CD8-positive, alpha-beta memory T cell (primary cell): ENCODE measurements at regions not wholly inside any gene's neighbourhood (a gene's known extent, or its start where the extent isn't known, plus 50 kb on each side); places are given as distances from the start of the nearest gene placed in this dataset.

ENCODE experiments used
- CTCF ChIA-PET: fragments of 350-600 bp; sonication (Branson Sonifier 250); formaldehyde crosslinking; loops from one replicate; lab custom pipeline; 2021; ENCODE audit warnings: antibody characterized with exemption; lab: Charles Lee
- POLR2A ChIA-PET: fragments of 350-600 bp; sonication (Branson Sonifier 250); formaldehyde crosslinking; loops from one replicate; lab custom pipeline; 2021; ENCODE audit warnings: antibody characterized with exemption; lab: Charles Lee
- DNase-seq, 5 donors: peaks; one replicate each; pipeline versions ENCODE4 v3.0.0 to v3.0.0-alpha.2; 2020 to 2022; ENCODE audit warnings: mixed read lengths in 1 of 5
- H3K27ac ChIP-seq: one replicate; pipeline ENCODE4 v1.7.0; 2013; ENCODE audit warnings: low read depth, mild to moderate bottlenecking, low read length, moderate library complexity
- H3K27me3 ChIP-seq: 2 replicates; pipeline ENCODE4 v1.7.0; 2013; ENCODE audit warnings: low read length, mild to moderate bottlenecking; ENCODE audit not compliant: insufficient read depth, poor library complexity, severe bottlenecking
- H3K36me3 ChIP-seq: 2 replicates; pipeline ENCODE4 v1.7.0; 2013; ENCODE audit warnings: mild to moderate bottlenecking, low read length, moderate library complexity; ENCODE audit not compliant: insufficient read depth
- H3K4me1 ChIP-seq: 2 replicates; pipeline ENCODE4 v1.7.0; 2013; ENCODE audit warnings: mild to moderate bottlenecking, low read length, moderate library complexity; ENCODE audit not compliant: insufficient read depth
- H3K4me3 ChIP-seq: 2 replicates; pipeline ENCODE4 v1.7.0; 2013; ENCODE audit warnings: mild to moderate bottlenecking, low read length
- H3K9me3 ChIP-seq: 2 replicates; pipeline ENCODE4 v1.7.0; 2013; ENCODE audit warnings: mild to moderate bottlenecking, low read length
- H3K27ac Mint-ChIP-seq, 8 donors: one replicate each; pipeline ENCODE4 v1.8.0; 2020 to 2021; ENCODE audit warnings: mixed read lengths in 8 of 8, mild to moderate bottlenecking in 6 of 8, inconsistent platforms in 3 of 8, moderate library complexity in 3 of 8
- H3K27me3 Mint-ChIP-seq, 2 donors: one replicate each; pipeline ENCODE4 v1.8.0; 2020 to 2021; ENCODE audit warnings: mixed read lengths in 2 of 2, mild to moderate bottlenecking in 1 of 2, moderate library complexity in 1 of 2
- H3K36me3 Mint-ChIP-seq, 3 donors: one replicate each; pipeline ENCODE4 v1.8.0; 2020 to 2021; ENCODE audit warnings: mixed read lengths in 3 of 3, inconsistent platforms in 1 of 3, mild to moderate bottlenecking in 1 of 3
- H3K4me1 Mint-ChIP-seq, 3 donors: one replicate each; pipeline ENCODE4 v1.8.0; 2020 to 2021; ENCODE audit warnings: mixed read lengths in 3 of 3, inconsistent platforms in 1 of 3, mild to moderate bottlenecking in 1 of 3
- H3K4me3 Mint-ChIP-seq, 7 donors: one replicate each; pipeline ENCODE4 v1.8.0; 2020 to 2021; ENCODE audit warnings: mixed read lengths in 7 of 7, mild to moderate bottlenecking in 6 of 7, moderate library complexity in 4 of 7, inconsistent platforms in 2 of 7
- H3K9me3 Mint-ChIP-seq, 5 donors: one replicate each; pipeline ENCODE4 v1.8.0; 2020 to 2022; ENCODE audit warnings: mixed read lengths in 5 of 5, mild to moderate bottlenecking in 3 of 5, moderate library complexity in 2 of 5, inconsistent platforms in 1 of 5

GRCh38 chr21:31583498-31583897 is 76.0 kb upstream of the SOD1 start:
- Mint-ChIP-seq H3K36me3 (no peaks in the 10 kb centered on the region), H3K4me3 (no peak overlapping the region), H3K27ac (no peak overlapping the region), H3K4me1 (peaks cover 0 to 4% (median 0%) of the 10 kb centered on the region in 3 donors), H3K27me3 (peaks cover 1 to 13% of the 10 kb centered on the region in 2 donors), H3K9me3 (no peaks in the 10 kb centered on the region)
- no peak for DNase-seq
- ChIA-PET POLR2A (no interaction called here), CTCF (interaction anchor here (0.7 kb wide), 1 partner anchor 385 kb away, joined by 3 read pairs; no protein-coding TSS in a partner anchor)
- no peak overlapping the region for H3K4me3 ChIP-seq
- H3K4me1 ChIP-seq, result no peaks in the 10 kb centered on the region
- H3K9me3 ChIP-seq, result no peaks in the 10 kb centered on the region
- H3K27me3 ChIP-seq, result no peaks in the 10 kb centered on the region
- no peaks in the 10 kb centered on the region for H3K36me3 ChIP-seq
- H3K27ac ChIP-seq, result no peak overlapping the region

GRCh38 chr21:31580866-31581276 is 78.6 kb upstream of the SOD1 start:
- no peaks in the 10 kb centered on the region for H3K4me1 ChIP-seq
- no peak overlapping the region for H3K4me3 ChIP-seq
- Mint-ChIP-seq H3K9me3 (peaks cover 0 to 2% (median 0%) of the 10 kb centered on the region in 5 donors), H3K4me3 (no peak overlapping the region), H3K4me1 (peaks cover 0 to 4% (median 0%) of the 10 kb centered on the region in 3 donors), H3K27ac (peak overlapping the region in 1 of 8 donors; percentile 12), H3K36me3 (no peaks in the 10 kb centered on the region), H3K27me3 (peaks cover 1 to 13% of the 10 kb centered on the region in 2 donors)
- H3K27ac ChIP-seq, result no peak overlapping the region
- no peaks in the 10 kb centered on the region for H3K9me3 ChIP-seq
- no peaks in the 10 kb centered on the region for H3K36me3 ChIP-seq
- no peaks in the 10 kb centered on the region for H3K27me3 ChIP-seq
- POLR2A ChIA-PET, result no interaction called here
- DNase-seq, result peak; percentile 30 to 74 (median 51)
- CTCF ChIA-PET, result interaction anchor here (0.6 to 3.9 kb wide), 33 partner anchors 10 to 744 kb away, joined by 3 to 45 read pairs (median 4); no protein-coding TSS in a partner anchor

GRCh38 chr21:31577271-31577670 is 82.2 kb upstream of the SOD1 start:
- no peak for DNase-seq

GRCh38 chr21:31576428-31576827 is 83.1 kb upstream of the SOD1 start:
- Mint-ChIP-seq H3K36me3 (no peaks in the 10 kb centered on the region), H3K9me3 (peaks cover 0 to 6% (median 0%) of the 10 kb centered on the region in 5 donors), H3K4me1 (peaks cover 0 to 4% (median 0%) of the 10 kb centered on the region in 3 donors), H3K27ac (no peak overlapping the region), H3K27me3 (peaks cover 3 to 13% of the 10 kb centered on the region in 2 donors), H3K4me3 (peak overlapping the region in 1 of 7 donors; percentile 51)
- Histone ChIP-seq H3K36me3 (no peaks in the 10 kb centered on the region), H3K27ac (no peak overlapping the region), H3K4me1 (no peaks in the 10 kb centered on the region), H3K27me3 (no peaks in the 10 kb centered on the region), H3K9me3 (no peaks in the 10 kb centered on the region), H3K4me3 (no peak overlapping the region)
- ChIA-PET CTCF (no interaction called here), POLR2A (no interaction called here)
- no peak for DNase-seq

More at GRCh38 chr21:31577271-31577670, 82.2 kb upstream of the SOD1 start:
- no peak overlapping the region for H3K27ac Mint-ChIP-seq
- peaks cover 3 to 13% of the 10 kb centered on the region in 2 donors for H3K27me3 Mint-ChIP-seq
- no peak overlapping the region for H3K4me3 ChIP-seq
- H3K27ac ChIP-seq, result no peak overlapping the region
- H3K27me3 ChIP-seq, result no peaks in the 10 kb centered on the region
- H3K36me3 Mint-ChIP-seq, result no peaks in the 10 kb centered on the region
- no peak overlapping the region for H3K4me3 Mint-ChIP-seq
- H3K4me1 Mint-ChIP-seq, result peaks cover 0 to 4% (median 0%) of the 10 kb centered on the region in 3 donors
- H3K4me1 ChIP-seq, result no peaks in the 10 kb centered on the region
- H3K36me3 ChIP-seq, result no peaks in the 10 kb centered on the region
- POLR2A ChIA-PET, result no interaction called here
- H3K9me3 ChIP-seq, result no peaks in the 10 kb centered on the region
- CTCF ChIA-PET, result no interaction called here
- peaks cover 0 to 6% (median 0%) of the 10 kb centered on the region in 5 donors for H3K9me3 Mint-ChIP-seq

GRCh38 chr21:31573217-31573616 is 86.3 kb upstream of the SOD1 start:
- CTCF ChIA-PET, result no interaction called here

GRCh38 chr21:31571879-31572278 is 87.6 kb upstream of the SOD1 start:
- Histone ChIP-seq H3K4me3 (no peak overlapping the region), H3K36me3 (no peaks in the 10 kb centered on the region), H3K4me1 (no peaks in the 10 kb centered on the region), H3K27me3 (no peaks in the 10 kb centered on the region), H3K9me3 (no peaks in the 10 kb centered on the region), H3K27ac (no peak overlapping the region)
- no peak overlapping the region for H3K27ac Mint-ChIP-seq
- peaks cover 0 to 6% (median 0%) of the 10 kb centered on the region in 5 donors for H3K9me3 Mint-ChIP-seq
- H3K4me3 Mint-ChIP-seq, result no peak overlapping the region
- DNase-seq, result no peak
- ChIA-PET CTCF (interaction anchor here (1.9 kb wide), 1 partner anchor 9 kb away, joined by 11 read pairs; no protein-coding TSS in a partner anchor), POLR2A (no interaction called here)
- no peaks in the 10 kb centered on the region for H3K4me1 Mint-ChIP-seq
- no peaks in the 10 kb centered on the region for H3K36me3 Mint-ChIP-seq
- H3K27me3 Mint-ChIP-seq, result peaks cover 4% of the 10 kb centered on the region in 2 donors

More at GRCh38 chr21:31573217-31573616, 86.3 kb upstream of the SOD1 start:
- Mint-ChIP-seq H3K27me3 (peaks cover 4 to 8% of the 10 kb centered on the region in 2 donors), H3K27ac (no peak overlapping the region), H3K4me3 (no peak overlapping the region), H3K4me1 (no peaks in the 10 kb centered on the region), H3K9me3 (peaks cover 0 to 6% (median 0%) of the 10 kb centered on the region in 5 donors), H3K36me3 (no peaks in the 10 kb centered on the region)
- Histone ChIP-seq H3K9me3 (no peaks in the 10 kb centered on the region), H3K4me1 (no peaks in the 10 kb centered on the region), H3K27ac (no peak overlapping the region), H3K4me3 (no peak overlapping the region), H3K27me3 (no peaks in the 10 kb centered on the region), H3K36me3 (no peaks in the 10 kb centered on the region)
- POLR2A ChIA-PET, result no interaction called here
- DNase-seq, result no peak

GRCh38 chr21:31570824-31571566 is 88.5 kb upstream of the SOD1 start:
- no peak overlapping the region for H3K27ac ChIP-seq
- no peaks in the 10 kb centered on the region for H3K9me3 ChIP-seq
- no peaks in the 10 kb centered on the region for H3K4me1 ChIP-seq
- no peaks in the 10 kb centered on the region for H3K36me3 Mint-ChIP-seq
- ChIA-PET POLR2A (interaction anchor here (0.8 kb wide), 1 partner anchor 12 kb away, joined by 3 read pairs; no protein-coding TSS in a partner anchor), CTCF (interaction anchor here (1.0 to 1.9 kb wide), 2 partner anchors 9 to 10 kb away, joined by 4 to 11 read pairs; no protein-coding TSS in a partner anchor)
- no peak overlapping the region for H3K27ac Mint-ChIP-seq
- no peaks in the 10 kb centered on the region for H3K4me1 Mint-ChIP-seq
- no peaks in the 10 kb centered on the region for H3K36me3 ChIP-seq
- no peaks in the 10 kb centered on the region for H3K27me3 ChIP-seq
- H3K27me3 Mint-ChIP-seq, result peaks cover 4% of the 10 kb centered on the region in 2 donors
- H3K4me3 ChIP-seq, result no peak overlapping the region
- H3K4me3 Mint-ChIP-seq, result no peak overlapping the region
- H3K9me3 Mint-ChIP-seq, result peaks cover 0 to 6% (median 0%) of the 10 kb centered on the region in 5 donors
- DNase-seq, result no peak

- DNase-seq, result no peak
- POLR2A ChIA-PET, result no interaction called here
Measured at GRCh38 chr21:31566611-31567010, 92.9 kb upstream of the SOD1 start.

More at GRCh38 chr21:31566611-31567010, 92.9 kb upstream of the SOD1 start:
- no peaks in the 10 kb centered on the region for H3K27me3 ChIP-seq
- peaks cover 2 to 3% of the 10 kb centered on the region in 2 donors for H3K27me3 Mint-ChIP-seq
- H3K4me3 Mint-ChIP-seq, result no peak overlapping the region
- H3K36me3 Mint-ChIP-seq, result no peaks in the 10 kb centered on the region
- CTCF ChIA-PET, result no interaction called here
- no peaks in the 10 kb centered on the region for H3K9me3 Mint-ChIP-seq
- H3K27ac ChIP-seq, result no peak overlapping the region
- no peaks in the 10 kb centered on the region for H3K9me3 ChIP-seq
- no peaks in the 10 kb centered on the region for H3K4me1 Mint-ChIP-seq
- no peaks in the 10 kb centered on the region for H3K4me1 ChIP-seq
- H3K27ac Mint-ChIP-seq, result peak overlapping the region in 1 of 8 donors; percentile 59
- H3K4me3 ChIP-seq, result no peak overlapping the region
- no peaks in the 10 kb centered on the region for H3K36me3 ChIP-seq
